Mucosa of descending colon (tissue), 3 donors: ENCODE measurements at regions not wholly inside any gene's neighbourhood (a gene's known extent, or its start where the extent isn't known, plus 50 kb on each side); places are given as distances from the start of the nearest gene placed in this dataset.
A peak's percentile ranks its signal among the peaks of the same experiment; 100 is the strongest.
"Not testable (repeated sequence)": the region's sequence is repeated elsewhere in the genome, so short reads cannot be mapped to it uniquely, and the experiment has no call there.

ENCODE experiments used
- ATAC-seq: fragments of 200-7000 bp; cut with Tn5 transposase; one replicate; pipeline ENCODE4 v1.9.1; 2020; ENCODE audit warnings: mild to moderate bottlenecking, moderate library complexity
- DNase-seq, 3 donors: peaks; one replicate each; pipeline ENCODE4 v3.0.0-alpha.2; 2020
- H3K36me3 ChIP-seq: fragments of 200-600 bp; one replicate; pipeline ENCODE4 v1.8.0; 2021; ENCODE audit warnings: low read depth, mild to moderate bottlenecking
- H3K4me1 ChIP-seq: fragments of 200-600 bp; one replicate; pipeline ENCODE4 v1.8.0; 2021; ENCODE audit warnings: low read depth, mild to moderate bottlenecking
- H3K4me3 ChIP-seq: fragments of 200-600 bp; one replicate; pipeline ENCODE4 v1.8.0; 2021; ENCODE audit warnings: mild to moderate bottlenecking
- H3K9me3 ChIP-seq: fragments of 200-600 bp; one replicate; pipeline ENCODE4 v1.8.0; 2021; ENCODE audit warnings: mild to moderate bottlenecking
- CTCF ChIP-seq: fragments of 200-600 bp; IDR thresholded peaks from one replicate; pipeline ENCODE4 v1.8.0; 2022; ENCODE audit warnings: antibody characterized with exemption, mild to moderate bottlenecking
- intact Hi-C, 2 donors: fragments of 100-400 bp; cut with DNase I in 1 of 2; cut with micrococcal nuclease in 1 of 2; formaldehyde crosslinking; loops; one replicate each; pipeline versions ENCODE4 v1.11.0 to v1.11.1; 2022; cut with DNase I, micrococcal nuclease
- donor health status: DM: no; HTN: no; CAD: no; lungs with moderate emphysema.
- donor health status: DM: no; HTN: no; CAD: no.
- donor health status: DM: no; HTN: yes; CAD: no.

GRCh38 chr11:89545691-89546090, 54.5 kb upstream of the NOX4 start:
- Histone ChIP-seq H3K4me1 (no peaks in the 10 kb centered on the region), H3K4me3 (no peak overlapping the region), H3K9me3 (no peaks in the 10 kb centered on the region), H3K36me3 (no peaks in the 10 kb centered on the region)
- ATAC-seq = peak; percentile 41
- intact Hi-C loops = no loop called here
- DNase-seq = no peak
- TF ChIP-seq CTCF = no peak

- DNase-seq, H3K9me3 ChIP-seq, intact Hi-C loops, H3K36me3 ChIP-seq, H3K4me3 ChIP-seq: not testable (repeated sequence)
- peaks cover 12% of the 10 kb centered on the region for H3K4me1 ChIP-seq
- ATAC-seq = peak; percentile 18
Observed at GRCh38 chr11:89555781-89556180, 64.6 kb upstream of the NOX4 start.

- ATAC-seq (peak; percentile 98), DNase-seq (peak in 1 of 3 donors; percentile 34)
- peaks cover 12% of the 10 kb centered on the region for H3K4me1 ChIP-seq
- H3K36me3 ChIP-seq, H3K4me3 ChIP-seq, H3K9me3 ChIP-seq, intact Hi-C loops: not testable (repeated sequence)
Observed at GRCh38 chr11:89556731-89557707, 65.8 kb upstream of the NOX4 start.

- H3K9me3 ChIP-seq, H3K4me3 ChIP-seq, intact Hi-C loops, H3K36me3 ChIP-seq, DNase-seq, ATAC-seq: not testable (repeated sequence)
- H3K4me1 ChIP-seq = peaks cover 12% of the 10 kb centered on the region
Observed at GRCh38 chr11:89560598-89560997, 69.4 kb upstream of the NOX4 start.

GRCh38 chr11:89562731-89563130, 71.6 kb upstream of the NOX4 start:
- H3K9me3 ChIP-seq, H3K4me3 ChIP-seq, DNase-seq, ATAC-seq, H3K36me3 ChIP-seq, intact Hi-C loops, H3K4me1 ChIP-seq: not testable (repeated sequence)

- Histone ChIP-seq H3K4me1 (no peaks in the 10 kb centered on the region), H3K4me3 (no peak overlapping the region), H3K9me3 (no peaks in the 10 kb centered on the region), H3K36me3 (no peaks in the 10 kb centered on the region)
- no peak for DNase-seq
- peak; percentile 35 for ATAC-seq
- TF ChIP-seq CTCF = no peak
- intact Hi-C loops = no loop called here
Observed at GRCh38 chr11:89566972-89567371, 75.8 kb upstream of the NOX4 start.

GRCh38 chr11:89569387-89569786, 78.2 kb upstream of the NOX4 start:
- H3K9me3 ChIP-seq, H3K4me1 ChIP-seq, DNase-seq, intact Hi-C loops, H3K4me3 ChIP-seq, ATAC-seq, H3K36me3 ChIP-seq: not testable (repeated sequence)

- H3K4me1 ChIP-seq, DNase-seq, ATAC-seq, H3K9me3 ChIP-seq, H3K36me3 ChIP-seq, H3K4me3 ChIP-seq, intact Hi-C loops: not testable (repeated sequence)
Observed at GRCh38 chr11:89571706-89572105, 80.5 kb upstream of the NOX4 start.

- H3K4me1 ChIP-seq, intact Hi-C loops, H3K4me3 ChIP-seq, H3K9me3 ChIP-seq, H3K36me3 ChIP-seq, DNase-seq: not testable (repeated sequence)
- peak; percentile 24 for ATAC-seq
Observed at GRCh38 chr11:89575846-89576245, 84.7 kb upstream of the NOX4 start.

- H3K36me3 ChIP-seq, H3K4me3 ChIP-seq, H3K9me3 ChIP-seq, H3K4me1 ChIP-seq, intact Hi-C loops, DNase-seq: not testable (repeated sequence)
- peak; percentile 42 for ATAC-seq
Observed at GRCh38 chr11:89577428-89577827, 86.3 kb upstream of the NOX4 start.
